Sigmoid colon (tissue), 6 donors: ENCODE measurements at regions not wholly inside any gene's neighbourhood (a gene's known extent, or its start where the extent isn't known, plus 50 kb on each side); places are given as distances from the start of the nearest gene placed in this dataset.
"Not testable (repeated sequence)": the region's sequence is repeated elsewhere in the genome, so short reads cannot be mapped to it uniquely, and the experiment has no call there.

Source experiments
- DNase-seq: peaks from one replicate; pipeline ENCODE4 v3.0.0-alpha.2; 2019
- H3K27ac ChIP-seq, 4 donors: fragments of 200-600 bp; sonication (generic); one replicate each; pipeline ENCODE4 v1.5.1; 2016 to 2019; ENCODE audit warnings: mild to moderate bottlenecking in 1 of 4
- H3K27me3 ChIP-seq, 3 donors: fragments of 200-600 bp; sonication (generic); one replicate each; pipeline ENCODE4 v1.5.1; 2019; ENCODE audit warnings: mild to moderate bottlenecking in 1 of 3
- H3K36me3 ChIP-seq, 4 donors: fragments of 200-600 bp; sonication (generic); one replicate each; pipeline ENCODE4 v1.5.1; 2016 to 2019
- H3K4me1 ChIP-seq, 4 donors: fragments of 200-600 bp; sonication (generic); one replicate each; pipeline ENCODE4 v1.5.1; 2017 to 2019
- H3K4me3 ChIP-seq, 4 donors: fragments of 200-600 bp; sonication (generic); one replicate each; pipeline ENCODE4 v1.5.1; 2017 to 2019; ENCODE audit warnings: mild to moderate bottlenecking in 2 of 4, moderate library complexity in 1 of 4
- H3K9me3 ChIP-seq, 4 donors: fragments of 200-600 bp in 3 of 4; sonication (generic) in 3 of 4; one replicate each; pipeline versions ENCODE4 v1.5.1 to v1.6.1; 2013 to 2019
- EP300 ChIP-seq, 4 donors: sonication (generic); formaldehyde crosslinking; IDR thresholded peaks; one replicate each; pipeline ENCODE4 v1.6.1; 2017; ENCODE audit warnings: antibody characterized with exemption in 4 of 4
- POLR2A ChIP-seq, 2 donors: fragments of 450-650 bp; IDR thresholded peaks; one replicate each; pipeline ENCODE4 v1.6.1; 2016; ENCODE audit warnings: antibody characterized with exemption in 2 of 2, mild to moderate bottlenecking in 2 of 2, moderate library complexity in 2 of 2
- POLR2AphosphoS5 ChIP-seq, 4 donors: sonication (generic); formaldehyde crosslinking; IDR thresholded peaks; one replicate each; pipeline ENCODE4 v1.6.1; 2017; ENCODE audit warnings: antibody characterized with exemption in 4 of 4
- WGBS, 2 donors: extraction: QIAGEN DNeasy Blood & Tissue Kit; methylation state at CpG; one replicate each; pipeline ENCODE4 v1.1.7; 2013; 5-methylcytosine and 5-hydroxymethylcytosine counted together
- intact Hi-C: fragments of 100-400 bp; cut with DNase I; formaldehyde crosslinking; loops from one replicate; pipeline ENCODE4 v1.15.1; 2023
- TF ChIP-seq, protein P1 (sequence below), 4 experiments: fragments of 450-650 bp in 3 of 4; fragments of 200-600 bp in 1 of 4; IDR thresholded peaks; one replicate each; pipeline ENCODE4 v1.5.1; 2016 to 2019; ENCODE audit warnings: antibody characterized with exemption in 4 of 4, mild to moderate bottlenecking in 3 of 4, moderate library complexity in 2 of 4
- donor health status: healthy with polysubstance abuse.
- donor health status: healthy.

DNA sequence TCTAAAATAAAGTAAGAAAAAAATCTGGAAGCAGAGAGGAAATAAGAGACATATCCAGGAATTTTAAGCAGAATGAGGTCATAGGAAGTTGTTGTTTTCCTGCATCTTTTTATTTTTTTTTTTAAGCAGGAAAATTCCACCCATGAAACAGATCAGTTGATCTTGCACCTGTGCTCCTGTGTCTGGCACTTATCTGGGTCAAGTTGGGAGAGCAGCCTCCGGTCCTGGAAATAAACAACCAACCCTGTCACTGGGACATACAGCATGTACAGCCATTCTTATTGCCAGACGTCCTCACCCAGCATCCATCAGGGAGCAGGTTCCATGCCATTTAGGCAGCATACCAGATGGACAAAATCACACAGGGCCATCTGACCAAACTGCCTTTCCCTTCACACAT, 266.0 kb upstream of the BTG1 start:
- no peak overlapping the region for H3K27ac ChIP-seq
- no peaks in the 10 kb centered on the region for H3K27me3 ChIP-seq
- no peaks in the 10 kb centered on the region for H3K4me1 ChIP-seq
- WGBS, 2 donors = 65 to 79% methylated on average over 2 of the region's 2 CpGs
- intact Hi-C loops = no loop called here
- no peaks in the 10 kb centered on the region for H3K36me3 ChIP-seq
- no peak overlapping the region for H3K4me3 ChIP-seq
- DNase-seq = no peak
- no peak for TF ChIP-seq POLR2A (IDR thresholded peaks at IDR 0.05)
- no peak for TF ChIP-seq EP300 (IDR thresholded peaks at IDR 0.05)
- peaks cover 0 to 4% (median 0%) of the 10 kb centered on the region in 4 donors for H3K9me3 ChIP-seq

DNA sequence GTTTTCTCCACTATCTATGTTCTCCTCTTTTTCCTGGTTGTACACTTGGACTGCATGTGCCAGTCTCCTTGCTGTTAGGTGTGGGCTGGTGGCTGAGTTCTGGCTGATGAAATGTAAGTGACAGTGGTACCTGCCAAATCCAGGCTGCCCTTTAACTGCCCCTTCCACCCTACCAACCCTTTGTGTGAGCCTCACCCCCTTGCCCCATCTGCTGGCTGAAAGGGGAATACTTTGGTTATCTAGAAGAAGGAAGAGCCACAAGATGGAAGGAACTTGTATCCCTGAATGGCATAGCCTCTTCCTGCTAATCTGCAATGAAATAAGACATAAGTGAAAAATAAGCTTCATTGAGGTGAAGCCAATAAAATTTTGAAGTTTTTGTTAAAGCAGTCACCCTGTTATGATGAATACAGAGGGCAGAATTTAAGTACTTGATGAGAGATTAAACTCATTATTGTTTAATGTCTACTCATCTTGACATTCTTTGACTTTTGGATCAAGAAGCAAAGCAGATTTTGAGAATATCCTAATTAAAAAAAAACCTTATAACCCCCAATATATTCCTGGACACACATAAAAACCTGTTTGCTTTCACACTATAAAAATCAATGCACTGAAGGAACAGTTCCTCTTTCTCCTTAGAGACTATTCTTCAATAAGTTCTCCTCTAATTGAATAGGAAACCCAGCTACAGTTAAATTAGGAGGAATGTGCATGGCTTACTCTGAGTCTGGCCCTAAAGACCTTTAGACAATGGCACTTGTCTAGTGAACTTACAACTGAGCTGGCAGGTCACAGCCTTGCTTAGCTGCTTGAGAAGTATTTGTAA, 262.6 kb upstream of the BTG1 start:
- no peaks in the 10 kb centered on the region for H3K36me3 ChIP-seq
- intact Hi-C loops = no loop called here
- H3K4me1 ChIP-seq = no peaks in the 10 kb centered on the region
- no peak for TF ChIP-seq EP300 (IDR thresholded peaks at IDR 0.05)
- TF ChIP-seq, protein P1, sequence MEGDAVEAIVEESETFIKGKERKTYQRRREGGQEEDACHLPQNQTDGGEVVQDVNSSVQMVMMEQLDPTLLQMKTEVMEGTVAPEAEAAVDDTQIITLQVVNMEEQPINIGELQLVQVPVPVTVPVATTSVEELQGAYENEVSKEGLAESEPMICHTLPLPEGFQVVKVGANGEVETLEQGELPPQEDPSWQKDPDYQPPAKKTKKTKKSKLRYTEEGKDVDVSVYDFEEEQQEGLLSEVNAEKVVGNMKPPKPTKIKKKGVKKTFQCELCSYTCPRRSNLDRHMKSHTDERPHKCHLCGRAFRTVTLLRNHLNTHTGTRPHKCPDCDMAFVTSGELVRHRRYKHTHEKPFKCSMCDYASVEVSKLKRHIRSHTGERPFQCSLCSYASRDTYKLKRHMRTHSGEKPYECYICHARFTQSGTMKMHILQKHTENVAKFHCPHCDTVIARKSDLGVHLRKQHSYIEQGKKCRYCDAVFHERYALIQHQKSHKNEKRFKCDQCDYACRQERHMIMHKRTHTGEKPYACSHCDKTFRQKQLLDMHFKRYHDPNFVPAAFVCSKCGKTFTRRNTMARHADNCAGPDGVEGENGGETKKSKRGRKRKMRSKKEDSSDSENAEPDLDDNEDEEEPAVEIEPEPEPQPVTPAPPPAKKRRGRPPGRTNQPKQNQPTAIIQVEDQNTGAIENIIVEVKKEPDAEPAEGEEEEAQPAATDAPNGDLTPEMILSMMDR (IDR thresholded peaks at IDR 0.05) = peak in 1 of 4 experiments; percentile 17
- no peaks in the 10 kb centered on the region for H3K27me3 ChIP-seq
- no peak overlapping the region for H3K4me3 ChIP-seq
- no peak overlapping the region for H3K27ac ChIP-seq
- DNase-seq = no peak
- peaks cover 0 to 4% (median 0%) of the 10 kb centered on the region in 4 donors for H3K9me3 ChIP-seq

DNA sequence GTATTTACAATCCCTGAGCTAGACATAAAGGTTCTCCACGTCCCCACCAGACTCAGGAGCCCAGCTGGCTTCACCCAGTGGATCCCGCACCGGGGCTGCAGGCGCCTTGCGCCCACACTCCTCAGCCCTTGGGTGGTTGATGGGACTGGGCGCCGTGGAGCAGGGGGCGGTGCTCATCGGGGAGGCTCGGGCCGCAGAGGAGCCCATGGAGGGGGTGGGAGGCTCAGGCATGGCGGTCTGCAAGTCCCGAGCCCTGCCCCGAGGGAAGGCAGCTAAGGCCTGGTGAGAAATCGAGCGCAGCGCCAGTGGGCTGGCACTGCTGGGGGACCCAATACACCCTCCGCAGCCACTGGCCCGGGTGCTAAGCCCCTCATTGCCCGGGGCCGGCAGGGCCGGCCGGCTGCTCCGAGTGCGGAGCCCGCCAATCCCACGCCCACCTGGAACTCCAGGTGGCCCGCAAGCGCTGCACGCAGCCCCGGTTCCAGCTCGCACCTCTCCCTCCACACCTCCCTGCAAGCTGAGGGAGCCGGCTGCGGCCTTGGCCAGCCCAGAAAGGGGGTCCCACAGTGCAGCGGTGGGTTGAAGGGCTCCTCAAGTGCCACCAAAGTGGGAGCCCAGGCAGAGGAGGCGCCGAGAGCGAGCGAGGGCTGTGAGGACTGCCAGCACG, 260.9 kb upstream of the BTG1 start:
- H3K36me3 ChIP-seq, H3K27ac ChIP-seq, H3K27me3 ChIP-seq, intact Hi-C loops, H3K9me3 ChIP-seq, H3K4me3 ChIP-seq, H3K4me1 ChIP-seq, DNase-seq: not testable (repeated sequence)
- 97% methylated on average over 40 of the region's 40 CpGs for WGBS, 2 donors

DNA sequence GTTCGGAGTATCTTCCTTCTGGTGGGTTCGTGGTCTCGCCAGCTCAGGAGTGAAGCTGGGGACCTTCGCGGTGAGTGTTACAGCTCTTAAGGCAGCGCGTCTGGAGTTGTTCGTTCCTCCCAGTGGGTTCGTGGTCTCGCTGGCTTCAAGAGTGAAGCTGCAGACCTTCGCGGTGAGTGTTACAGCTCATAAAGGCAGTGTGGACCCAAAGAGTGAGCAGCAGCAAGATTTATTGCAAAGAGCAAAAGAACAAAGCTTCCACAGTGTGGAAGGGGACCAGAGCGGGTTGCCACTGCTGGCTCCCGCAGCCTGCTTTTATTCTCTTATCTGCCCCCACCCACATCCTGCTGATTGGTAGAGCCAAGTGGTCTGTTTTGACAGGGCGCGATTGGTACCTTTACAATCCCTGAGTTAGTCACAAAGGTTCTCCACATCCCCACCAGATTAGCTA, 260.2 kb upstream of the BTG1 start:
- H3K27ac ChIP-seq, DNase-seq, intact Hi-C loops, H3K9me3 ChIP-seq, H3K4me3 ChIP-seq, H3K4me1 ChIP-seq, H3K36me3 ChIP-seq, H3K27me3 ChIP-seq: not testable (repeated sequence)
- WGBS, 2 donors = 82 to 91% methylated on average over 16 of the region's 16 CpGs

DNA sequence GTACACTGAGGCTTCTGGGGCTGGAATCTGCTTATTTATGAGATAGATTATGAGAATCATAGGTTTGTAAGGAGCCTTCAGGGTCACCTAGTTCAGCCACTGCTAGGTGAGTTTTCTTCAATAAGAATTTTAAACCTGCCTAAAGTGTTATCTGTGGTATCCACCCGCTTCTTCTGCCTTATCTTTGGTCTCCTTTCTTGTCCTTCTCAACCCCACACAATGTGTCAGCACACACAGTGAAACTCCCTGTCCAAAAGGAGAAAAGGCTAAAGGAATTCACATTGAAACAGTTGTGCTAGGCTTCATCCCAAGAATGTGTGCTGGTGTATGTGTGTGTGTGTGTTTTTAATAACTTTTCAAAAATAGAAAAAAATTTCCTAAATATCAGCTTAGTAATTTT, 259.3 kb upstream of the BTG1 start:
- WGBS, 2 donors = 87 to 97% methylated on average over 1 of the region's 1 CpG
- peaks cover 0 to 4% (median 0%) of the 10 kb centered on the region in 4 donors for H3K9me3 ChIP-seq
- no peak for TF ChIP-seq POLR2AphosphoS5 (IDR thresholded peaks at IDR 0.05)
- TF ChIP-seq, protein P1 (IDR thresholded peaks at IDR 0.05) = no peak
- H3K36me3 ChIP-seq = no peaks in the 10 kb centered on the region
- no peaks in the 10 kb centered on the region for H3K27me3 ChIP-seq
- no peaks in the 10 kb centered on the region for H3K4me1 ChIP-seq
- DNase-seq = no peak
- intact Hi-C loops = no loop called here
- H3K4me3 ChIP-seq = no peak overlapping the region
- H3K27ac ChIP-seq = no peak overlapping the region

DNA sequence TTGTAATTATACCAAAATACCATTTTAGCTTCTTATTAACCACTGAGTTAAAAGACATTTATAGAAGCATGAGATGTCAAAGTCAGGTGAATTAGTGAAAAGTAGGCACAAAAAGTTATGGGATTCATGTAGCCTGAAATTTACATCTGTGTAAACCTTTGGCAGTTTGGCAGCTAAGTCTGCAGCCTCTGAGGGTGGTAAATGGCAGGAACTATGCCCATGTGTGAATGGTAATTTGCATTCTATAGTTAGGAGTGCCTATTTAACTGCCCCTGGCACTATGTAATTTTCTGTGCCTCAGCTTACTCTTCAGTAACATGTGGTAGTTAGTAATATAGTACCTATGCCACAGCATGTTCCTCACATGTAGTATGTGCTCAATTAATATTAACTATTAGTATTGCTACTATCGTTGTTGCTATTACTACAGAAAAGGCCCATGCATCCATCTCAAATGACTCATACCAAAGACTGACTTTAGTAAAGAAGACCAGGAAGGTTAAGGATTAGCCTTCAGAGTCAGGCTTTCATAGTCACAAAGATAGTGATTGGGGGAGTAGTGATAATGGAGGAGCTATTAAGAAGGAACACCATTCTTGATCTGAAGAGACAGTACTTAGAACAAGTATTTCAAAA, 258.7 kb upstream of the BTG1 start:
- Histone ChIP-seq H3K9me3 (peaks cover 0 to 4% (median 0%) of the 10 kb centered on the region in 4 donors), H3K4me3 (no peak overlapping the region), H3K27ac (no peak overlapping the region), H3K4me1 (no peaks in the 10 kb centered on the region), H3K27me3 (no peaks in the 10 kb centered on the region), H3K36me3 (no peaks in the 10 kb centered on the region)
- DNase-seq = no peak
- WGBS, 2 donors = 88 to 97% methylated on average over 1 of the region's 1 CpG
- no peak for TF ChIP-seq POLR2AphosphoS5 (IDR thresholded peaks at IDR 0.05)
- TF ChIP-seq POLR2A (IDR thresholded peaks at IDR 0.05) = no peak
- no peak for TF ChIP-seq EP300 (IDR thresholded peaks at IDR 0.05)
- intact Hi-C loops = no loop called here
